HAP-1 (cell line): ENCODE measurements at regions not wholly inside any gene's neighbourhood (a gene's known extent, or its start where the extent isn't known, plus 50 kb on each side); places are given as distances from the start of the nearest gene placed in this dataset.
"Not testable (repeated sequence)": the region's sequence is repeated elsewhere in the genome, so short reads cannot be mapped to it uniquely, and the experiment has no call there.

Experiments
- DNase-seq, 2 experiments: peaks; one replicate each; pipeline ENCODE4 v3.0.0-alpha.2; 2016 to 2020; ENCODE audit warnings: low spot score in 2 of 2
- H3K27me3 ChIP-seq: fragments of 250-450 bp; sonication (Bioruptor Pico); 2 replicates; pipeline ENCODE4 v1.5.1; 2020; ENCODE audit warnings: low read depth, mild to moderate bottlenecking, moderate library complexity
- H3K36me3 ChIP-seq: fragments of 250-450 bp; sonication (Bioruptor Pico); replicated peaks from 2 replicates; pipeline ENCODE4 v1.5.1; 2020; ENCODE audit warnings: mild to moderate bottlenecking
- H3K4me1 ChIP-seq: fragments of 250-450 bp; sonication (Bioruptor Pico); 2 replicates; pipeline ENCODE4 v1.5.1; 2020; ENCODE audit warnings: mild to moderate bottlenecking
- H3K4me3 ChIP-seq: fragments of 250-450 bp; sonication (Bioruptor Pico); 2 replicates; pipeline ENCODE4 v1.5.1; 2020; ENCODE audit warnings: mild to moderate bottlenecking, moderate library complexity
- H3K9me3 ChIP-seq: fragments of 250-450 bp; sonication (Bioruptor Pico); 2 replicates; pipeline ENCODE4 v1.5.1; 2020; ENCODE audit warnings: mild to moderate bottlenecking, moderate library complexity
- in situ Hi-C: fragments of 300-500 bp; cut with MboI; formaldehyde crosslinking; loops from 3 replicates; pipeline ENCODE4 v1.14.3; 2020; ENCODE audit warnings: low sequenced_read_pairs, inconsistent platforms, mixed read lengths

DNA sequence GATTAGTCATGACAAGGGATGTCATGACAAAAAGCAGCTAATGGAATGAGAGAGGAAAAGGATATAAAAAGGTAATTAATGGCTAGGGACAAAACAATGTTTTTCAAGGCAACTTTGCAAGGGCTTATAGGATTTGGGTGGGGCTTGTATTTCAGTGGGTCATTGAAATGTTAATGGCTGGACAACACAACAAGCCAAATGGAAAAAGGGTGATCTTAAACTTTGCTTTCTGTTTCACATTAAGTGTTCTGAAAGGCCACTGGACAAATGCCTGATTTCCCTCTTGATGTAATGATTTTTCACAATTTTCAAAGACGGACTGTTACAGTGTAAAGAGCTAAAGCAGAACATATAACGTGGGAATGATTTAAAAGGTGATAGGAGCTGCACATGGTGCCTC, 345.0 kb downstream of the TUSC7 start:
- Histone ChIP-seq H3K36me3 (no peaks in the 10 kb centered on the region), H3K9me3 (no peaks in the 10 kb centered on the region), H3K27me3 (no peaks in the 10 kb centered on the region), H3K4me1 (peaks cover 19% of the 10 kb centered on the region), H3K4me3 (no peak overlapping the region)
- peak; percentile 54 to 97 for DNase-seq
- in situ Hi-C loops = no loop called here

DNA sequence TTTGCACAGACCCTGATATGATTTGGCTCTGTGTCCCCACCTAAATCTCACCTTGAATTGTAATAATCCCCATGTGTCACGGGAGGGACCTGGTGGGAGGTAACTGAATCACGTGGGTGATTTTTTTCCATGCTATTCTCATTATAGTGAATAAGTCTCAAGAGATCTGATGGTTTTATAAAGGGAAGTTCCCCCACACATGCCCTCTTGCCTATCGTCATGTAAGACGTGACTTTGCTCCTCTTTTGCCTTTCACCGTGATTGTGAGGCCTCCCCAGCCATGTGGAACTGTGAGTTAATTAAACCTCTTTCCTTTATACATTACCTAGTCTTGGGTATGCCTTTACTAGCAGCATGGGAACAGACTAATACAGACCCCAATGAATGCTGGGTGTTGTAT, 347.4 kb downstream of the TUSC7 start:
- H3K36me3 ChIP-seq, H3K9me3 ChIP-seq, in situ Hi-C loops, H3K27me3 ChIP-seq, H3K4me3 ChIP-seq, DNase-seq: not testable (repeated sequence)
- peaks cover 30% of the 10 kb centered on the region for H3K4me1 ChIP-seq

DNA sequence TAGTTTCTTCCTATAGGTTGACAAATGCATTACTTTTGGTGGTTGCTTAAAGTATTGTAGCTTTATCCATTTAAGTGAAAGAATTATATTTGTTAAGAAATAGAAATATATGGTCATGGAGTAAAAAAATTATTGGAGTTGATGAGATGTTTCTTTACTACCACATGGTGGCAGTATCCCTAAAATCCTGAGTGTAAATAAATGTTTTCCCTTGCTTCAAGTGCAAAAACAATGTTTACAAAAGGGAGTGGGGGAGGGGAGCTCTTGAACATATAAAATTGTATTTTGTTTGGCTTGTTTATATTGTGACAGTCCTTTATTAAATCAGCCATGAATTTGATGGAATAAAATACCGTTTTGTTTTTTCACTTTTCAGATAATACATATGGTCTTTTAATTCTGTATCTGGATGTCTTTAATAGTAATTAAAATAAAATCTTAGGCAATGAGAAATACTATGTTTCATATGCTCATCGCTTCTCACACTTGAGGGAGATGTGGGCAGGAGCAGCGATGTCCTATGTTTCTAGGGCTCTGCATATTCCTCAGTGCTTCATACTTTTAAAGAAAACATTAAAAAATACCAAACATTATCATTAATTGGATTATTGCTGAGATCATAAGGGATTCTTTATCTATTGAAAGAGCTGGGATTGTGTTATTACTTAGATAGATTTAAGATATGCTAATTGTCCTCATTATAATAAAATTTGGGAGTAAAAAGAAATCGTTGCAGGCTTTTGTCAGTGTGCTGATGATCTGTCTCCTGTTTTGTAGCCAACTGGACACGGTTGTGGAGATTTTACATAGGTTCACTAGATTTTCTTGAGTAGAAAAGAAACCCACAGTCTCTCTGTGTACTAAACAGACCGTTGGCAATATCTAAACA, 349.7 kb downstream of the TUSC7 start:
- peaks cover 22% of the 10 kb centered on the region for H3K4me1 ChIP-seq
- in situ Hi-C loops = no loop called here
- peak; percentile 49 to 70 for DNase-seq

DNA sequence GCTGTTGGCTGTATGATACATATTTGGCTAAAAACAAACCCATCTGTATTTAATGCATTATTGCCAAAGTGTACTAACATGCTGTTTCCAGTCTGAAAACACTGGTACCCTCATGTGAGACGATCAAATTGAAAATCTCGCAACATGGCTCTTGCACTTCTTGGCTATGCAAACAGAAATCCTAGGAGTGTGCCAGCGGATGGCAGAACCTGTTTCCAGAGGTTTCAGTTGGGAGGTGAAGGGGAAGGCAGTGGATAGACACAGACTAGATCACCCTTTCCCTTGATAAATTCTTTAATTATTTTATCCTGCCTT, 350.3 kb downstream of the TUSC7 start:
- H3K36me3 ChIP-seq = no peaks in the 10 kb centered on the region
- in situ Hi-C loops = no loop called here
- peaks cover 19% of the 10 kb centered on the region for H3K4me1 ChIP-seq
- no peak overlapping the region for H3K4me3 ChIP-seq
- H3K9me3 ChIP-seq = no peaks in the 10 kb centered on the region
- no peaks in the 10 kb centered on the region for H3K27me3 ChIP-seq
- no peak for DNase-seq

More for the DNA sequence above, 349.7 kb downstream of the TUSC7 start:
- no peaks in the 10 kb centered on the region for H3K36me3 ChIP-seq
- H3K4me3 ChIP-seq = no peak overlapping the region
- no peaks in the 10 kb centered on the region for H3K27me3 ChIP-seq
- no peaks in the 10 kb centered on the region for H3K9me3 ChIP-seq

DNA sequence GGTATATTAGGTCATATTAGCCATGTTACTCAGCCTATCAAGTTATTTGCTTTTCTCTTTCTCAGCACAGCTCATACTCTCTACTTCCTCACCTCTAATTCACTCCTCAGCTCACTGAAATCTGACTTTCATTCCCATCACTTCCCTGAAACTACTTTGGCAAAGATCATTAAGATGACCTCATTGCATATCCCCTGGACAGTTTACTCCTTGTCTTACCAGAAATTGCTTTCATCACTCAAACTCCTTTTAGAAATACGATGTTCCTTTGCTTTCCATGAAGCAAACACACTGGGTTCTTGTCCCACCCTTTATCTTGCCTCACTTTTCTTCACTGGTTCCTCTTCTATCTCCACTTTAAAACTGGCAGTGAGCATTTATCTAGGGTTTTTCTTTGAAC, 354.4 kb downstream of the TUSC7 start:
- Histone ChIP-seq H3K4me1 (peaks cover 17% of the 10 kb centered on the region), H3K27me3 (no peaks in the 10 kb centered on the region), H3K9me3 (no peaks in the 10 kb centered on the region), H3K36me3 (no peaks in the 10 kb centered on the region), H3K4me3 (no peak overlapping the region)
- DNase-seq = no peak
- in situ Hi-C loops = no loop called here

DNA sequence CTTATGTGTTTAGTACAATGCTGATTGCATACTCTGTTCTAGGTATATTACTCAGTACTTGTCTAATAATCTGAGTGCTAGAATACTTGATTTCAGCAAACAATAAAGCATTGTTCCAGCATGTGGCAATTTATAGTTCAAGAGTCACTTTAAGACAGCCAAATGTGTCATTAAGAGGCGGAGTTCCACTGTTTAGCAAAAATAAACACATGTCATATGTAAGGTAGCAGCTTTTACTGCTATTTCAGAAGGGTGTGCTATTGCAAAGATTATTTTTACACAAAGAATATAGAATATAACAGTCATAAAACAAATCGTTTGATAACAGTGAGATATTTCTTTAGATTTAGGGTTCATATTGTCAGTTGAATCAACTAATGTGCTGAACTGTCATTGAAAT, 358.7 kb downstream of the TUSC7 start:
- no peak overlapping the region for H3K4me3 ChIP-seq
- DNase-seq = no peak
- H3K27me3 ChIP-seq = no peaks in the 10 kb centered on the region
- peaks cover 5% of the 10 kb centered on the region; the same call in 1 of the 2 replicates for H3K4me1 ChIP-seq
- in situ Hi-C loops = no loop called here
- H3K9me3 ChIP-seq = no peaks in the 10 kb centered on the region
- H3K36me3 ChIP-seq = no peaks in the 10 kb centered on the region

DNA sequence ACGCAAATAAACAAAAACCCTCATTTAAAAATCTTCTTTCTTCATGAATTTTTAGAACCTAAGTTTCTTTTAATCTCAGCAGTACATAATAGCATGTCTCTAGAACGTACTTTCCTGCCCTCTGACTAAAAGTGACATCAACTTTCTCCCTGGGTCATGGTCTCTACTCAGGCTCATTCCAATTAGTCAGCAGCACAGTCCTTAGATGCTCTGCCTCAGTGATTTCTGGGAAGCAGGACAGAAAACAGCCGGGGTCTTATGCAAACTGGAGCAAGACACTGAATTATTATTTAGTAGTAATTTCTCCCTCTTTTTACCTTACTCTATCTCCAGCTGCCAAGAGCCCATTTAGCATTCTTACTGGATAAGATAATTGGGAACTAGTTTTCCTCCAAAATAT, 365.2 kb downstream of the TUSC7 start:
- Histone ChIP-seq H3K4me3 (no peak overlapping the region), H3K9me3 (no peaks in the 10 kb centered on the region), H3K4me1 (peaks cover 3% of the 10 kb centered on the region; the same call in 1 of the 2 replicates), H3K27me3 (no peaks in the 10 kb centered on the region), H3K36me3 (no peaks in the 10 kb centered on the region)
- DNase-seq = no peak
- in situ Hi-C loops = no loop called here

DNA sequence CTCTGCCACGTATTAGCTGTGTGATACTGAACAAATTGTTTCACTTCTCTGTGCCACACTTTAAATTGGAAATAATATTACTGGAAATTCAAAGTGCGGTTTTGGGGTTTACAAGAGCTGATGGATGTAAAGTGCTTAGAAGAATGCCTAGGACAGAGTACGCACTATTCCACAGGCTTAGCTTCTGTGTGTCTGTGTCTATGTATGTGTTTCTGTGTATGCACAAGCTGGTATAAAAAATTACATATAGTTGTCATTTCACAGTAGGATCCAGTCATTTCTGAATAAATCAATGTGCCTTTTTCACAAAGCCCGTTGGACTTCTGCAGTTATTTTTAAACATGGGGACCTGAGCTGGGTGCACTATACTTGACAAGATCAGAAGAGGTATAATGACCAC, 370.4 kb downstream of the TUSC7 start:
- no peak overlapping the region for H3K4me3 ChIP-seq
- no peaks in the 10 kb centered on the region for H3K27me3 ChIP-seq
- H3K36me3 ChIP-seq = no peaks in the 10 kb centered on the region
- DNase-seq = no peak
- in situ Hi-C loops = no loop called here
- H3K9me3 ChIP-seq = no peaks in the 10 kb centered on the region
- peaks cover 17% of the 10 kb centered on the region for H3K4me1 ChIP-seq

DNA sequence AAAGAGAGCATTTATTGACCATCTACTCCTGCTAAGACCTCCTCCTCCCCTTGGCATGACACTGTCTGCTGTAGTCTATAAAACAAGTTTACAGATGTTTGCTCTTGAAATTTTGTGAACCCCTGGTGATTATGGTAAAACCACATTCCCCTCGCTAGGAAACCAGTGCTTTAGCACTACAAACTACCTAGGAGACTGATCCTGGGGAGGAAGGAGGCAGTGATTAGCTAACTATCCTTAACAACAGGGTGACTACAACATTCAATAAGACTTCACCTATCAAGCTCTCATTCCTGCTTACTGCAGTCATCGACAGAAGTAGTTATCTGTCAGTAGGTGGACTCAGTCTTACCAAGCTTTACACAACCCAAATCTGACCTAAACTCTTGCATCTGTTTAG, 371.3 kb downstream of the TUSC7 start:
- in situ Hi-C loops = no loop called here
- no peaks in the 10 kb centered on the region for H3K36me3 ChIP-seq
- H3K4me3 ChIP-seq = no peak overlapping the region
- H3K27me3 ChIP-seq = no peaks in the 10 kb centered on the region
- DNase-seq = no peak
- peaks cover 17% of the 10 kb centered on the region for H3K4me1 ChIP-seq
- H3K9me3 ChIP-seq = no peaks in the 10 kb centered on the region

DNA sequence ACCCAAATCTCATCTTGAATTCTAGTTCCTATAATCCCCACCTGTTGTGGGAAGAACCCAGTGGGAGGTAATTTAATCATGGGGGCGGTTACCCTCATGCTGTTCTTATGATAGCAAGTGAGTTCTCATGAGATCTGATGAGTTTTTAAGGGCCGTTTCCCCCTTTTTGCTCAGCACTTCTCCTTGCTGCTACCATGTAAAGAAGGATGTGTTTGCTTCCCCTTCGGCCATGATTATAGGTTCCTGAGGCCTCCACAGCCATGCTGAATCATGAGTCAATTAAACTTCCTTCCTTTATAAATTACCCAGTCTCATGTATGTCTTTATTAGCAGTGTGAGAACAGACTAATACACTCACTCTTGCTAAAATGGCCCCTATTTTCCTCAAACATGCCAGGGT, 374.7 kb downstream of the TUSC7 start:
- Histone ChIP-seq H3K27me3 (no peaks in the 10 kb centered on the region), H3K36me3 (no peaks in the 10 kb centered on the region), H3K4me3 (no peak overlapping the region), H3K4me1 (peaks cover 15% of the 10 kb centered on the region), H3K9me3 (no peaks in the 10 kb centered on the region)
- DNase-seq = no peak
- in situ Hi-C loops = no loop called here

DNA sequence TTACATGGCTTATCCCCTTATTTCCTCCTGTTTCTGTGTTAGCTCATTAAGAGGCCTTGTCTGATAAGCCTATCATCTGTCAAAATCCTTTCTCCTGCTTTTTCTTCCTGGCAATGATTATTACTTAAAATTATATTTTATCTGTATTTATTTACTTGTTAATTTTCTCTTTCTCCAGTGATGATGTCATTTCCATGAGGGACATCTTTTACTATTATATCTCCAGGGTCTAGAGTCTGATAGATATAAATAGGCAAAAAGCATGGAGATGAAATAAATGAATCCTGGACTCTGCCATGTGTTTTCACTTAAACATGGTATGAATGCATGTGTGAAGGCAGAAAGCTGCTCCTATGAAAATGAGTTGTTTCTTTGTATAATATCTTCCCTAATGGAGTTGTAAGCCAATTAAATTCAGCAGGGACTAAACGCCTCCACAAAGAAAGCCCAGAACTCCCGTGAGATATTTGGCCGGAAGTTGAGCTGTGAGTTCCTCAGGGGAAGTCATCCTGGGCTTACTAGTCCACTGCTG, 375.2 kb downstream of the TUSC7 start:
- Histone ChIP-seq H3K27me3 (no peaks in the 10 kb centered on the region), H3K36me3 (no peaks in the 10 kb centered on the region), H3K9me3 (no peaks in the 10 kb centered on the region), H3K4me1 (peaks cover 14% of the 10 kb centered on the region), H3K4me3 (no peak overlapping the region)
- in situ Hi-C loops = no loop called here
- DNase-seq = no peak

DNA sequence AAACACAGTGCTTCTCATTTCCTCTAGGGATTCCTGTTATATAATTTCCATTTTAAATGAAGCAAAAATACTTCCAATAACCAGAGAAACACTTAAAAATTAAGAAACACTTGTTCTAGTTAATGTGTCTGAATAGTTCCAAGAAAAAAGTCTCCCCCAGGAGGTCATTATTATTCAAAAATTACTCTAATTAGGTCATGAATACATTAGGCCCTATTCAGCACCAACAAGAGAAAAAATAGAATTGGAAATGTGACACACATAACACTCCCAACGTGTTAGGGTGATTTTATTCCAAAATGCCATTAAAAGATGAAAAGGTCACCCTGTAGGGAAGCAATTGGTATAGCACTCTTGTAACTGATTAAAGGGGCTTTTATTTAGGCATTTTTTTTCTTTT, 382.1 kb downstream of the TUSC7 start:
- Histone ChIP-seq H3K4me1 (peaks cover 3% of the 10 kb centered on the region), H3K36me3 (no peaks in the 10 kb centered on the region), H3K9me3 (no peaks in the 10 kb centered on the region), H3K27me3 (no peaks in the 10 kb centered on the region), H3K4me3 (no peak overlapping the region)
- in situ Hi-C loops = no loop called here
- no peak for DNase-seq

DNA sequence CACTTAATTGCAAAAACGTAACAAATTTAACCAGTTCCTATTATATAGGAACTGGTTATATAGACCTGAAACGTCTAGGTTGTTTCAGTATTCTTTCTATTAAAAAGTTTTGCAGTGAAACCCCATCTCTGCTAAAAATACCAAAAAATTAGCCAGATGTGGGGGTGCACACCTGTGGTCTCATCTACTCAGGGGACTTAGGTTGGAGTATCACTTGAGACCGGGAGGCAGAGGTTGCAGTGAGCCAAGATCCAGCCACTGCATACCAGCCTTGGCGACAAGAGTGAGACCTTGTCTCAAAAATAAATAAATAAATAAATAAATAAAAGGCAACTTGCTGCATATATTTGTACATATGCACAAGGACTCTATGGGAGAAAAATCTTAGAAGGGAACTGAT, 387.0 kb downstream of the TUSC7 start:
- Histone ChIP-seq H3K4me1 (no peaks in the 10 kb centered on the region), H3K4me3 (no peak overlapping the region), H3K9me3 (no peaks in the 10 kb centered on the region), H3K36me3 (no peaks in the 10 kb centered on the region), H3K27me3 (no peaks in the 10 kb centered on the region)
- no peak for DNase-seq
- in situ Hi-C loops = no loop called here

DNA sequence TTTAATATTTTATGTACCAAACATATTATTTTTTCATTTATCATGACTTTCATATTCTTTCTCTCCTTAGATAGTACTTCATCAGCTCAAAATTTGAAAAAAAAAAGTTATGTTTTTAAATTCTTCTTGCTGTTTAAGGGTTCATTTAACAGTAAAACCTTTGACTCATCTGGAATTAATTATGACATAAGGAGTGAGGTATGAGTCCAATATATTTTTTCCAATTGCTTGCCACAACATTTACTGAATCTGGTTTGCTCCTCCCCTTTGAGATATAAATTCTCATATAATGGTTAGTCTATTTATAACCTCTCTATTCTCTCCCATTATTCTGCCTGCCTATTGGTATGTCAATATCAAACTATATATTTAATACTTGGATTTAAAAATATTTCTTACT, 387.8 kb downstream of the TUSC7 start:
- Histone ChIP-seq H3K4me1 (no peaks in the 10 kb centered on the region), H3K27me3 (no peaks in the 10 kb centered on the region), H3K9me3 (no peaks in the 10 kb centered on the region), H3K36me3 (no peaks in the 10 kb centered on the region), H3K4me3 (no peak overlapping the region)
- in situ Hi-C loops = no loop called here
- DNase-seq = no peak

DNA sequence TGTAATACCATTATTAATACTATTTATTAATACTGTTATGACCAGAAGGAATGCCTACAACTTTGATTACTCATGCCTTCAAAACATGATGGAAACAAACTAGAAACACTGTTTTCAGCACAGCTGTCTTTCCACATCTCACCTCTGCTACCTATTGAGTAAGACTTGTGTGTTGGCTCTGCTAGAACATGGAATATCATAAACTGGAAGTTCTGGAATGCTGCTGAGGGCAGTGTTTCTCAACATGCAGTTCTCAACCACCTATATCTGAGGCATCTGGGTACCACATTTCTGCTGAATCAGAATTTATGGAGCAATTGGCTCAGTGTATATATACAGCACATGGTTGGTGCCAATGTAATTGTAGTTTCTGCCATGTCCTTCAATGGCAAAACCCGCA, 392.1 kb downstream of the TUSC7 start:
- DNase-seq = no peak
- Histone ChIP-seq H3K4me3 (no peak overlapping the region), H3K4me1 (peaks cover 7% of the 10 kb centered on the region; the same call in 1 of the 2 replicates), H3K36me3 (no peaks in the 10 kb centered on the region), H3K27me3 (no peaks in the 10 kb centered on the region), H3K9me3 (no peaks in the 10 kb centered on the region)
- in situ Hi-C loops = no loop called here
